ENCODE measurements at regions not wholly inside any gene's neighbourhood (a gene's known extent, or its start where the extent isn't known, plus 50 kb on each side); places are given as distances from the start of the nearest gene placed in this dataset.

GRCh38 chr11:33505093-33505492 lies 195.5 kb downstream of the C11orf91 start:
- TF ChIP-seq POLR2AphosphoS5 (IDR thresholded peaks at IDR 0.05), result no peak
- TF ChIP-seq CTCF (IDR thresholded peaks at IDR 0.05), result no peak
